Astrocyte (in vitro differentiated cells and primary cell): ENCODE measurements at regions not wholly inside any gene's neighbourhood (a gene's known extent, or its start where the extent isn't known, plus 50 kb on each side); places are given as distances from the start of the nearest gene placed in this dataset.

Experiments used
- EZH2 ChIP-seq: IDR thresholded peaks from 2 replicates; pipeline ENCODE4 v1.6.1; 2012; ENCODE audit warnings: mild to moderate bottlenecking, low read length, inconsistent platforms; ENCODE audit not compliant: insufficient read depth
- TF ChIP-seq, protein P1 (sequence below): IDR thresholded peaks from 2 replicates; pipeline ENCODE4 v1.5.1; 2011; ENCODE audit warnings: low read depth, mild to moderate bottlenecking, inconsistent platforms, low read length, moderate library complexity; ENCODE audit not compliant: insufficient read depth

DNA sequence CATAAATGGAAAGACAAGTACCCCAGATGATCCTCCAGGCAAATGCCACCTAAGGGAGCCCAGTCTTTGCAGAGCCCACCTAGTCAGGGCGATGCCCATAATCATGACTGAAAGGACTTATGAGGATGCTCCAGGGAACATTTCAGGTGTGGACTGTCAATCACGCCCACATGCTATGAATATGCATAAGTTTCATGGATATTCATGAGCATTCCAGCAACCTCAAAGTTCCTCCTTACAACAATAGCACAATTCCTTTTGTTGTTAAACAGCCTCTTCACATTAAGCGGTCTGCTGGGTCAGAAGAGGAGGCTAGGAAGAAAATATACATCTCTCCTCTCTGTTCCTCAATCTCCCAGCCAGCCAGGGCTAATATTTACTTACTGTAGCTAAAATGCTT, 161.6 kb downstream of the C5orf15 start:
- TF ChIP-seq EZH2 = no peak
- TF ChIP-seq, protein P1, sequence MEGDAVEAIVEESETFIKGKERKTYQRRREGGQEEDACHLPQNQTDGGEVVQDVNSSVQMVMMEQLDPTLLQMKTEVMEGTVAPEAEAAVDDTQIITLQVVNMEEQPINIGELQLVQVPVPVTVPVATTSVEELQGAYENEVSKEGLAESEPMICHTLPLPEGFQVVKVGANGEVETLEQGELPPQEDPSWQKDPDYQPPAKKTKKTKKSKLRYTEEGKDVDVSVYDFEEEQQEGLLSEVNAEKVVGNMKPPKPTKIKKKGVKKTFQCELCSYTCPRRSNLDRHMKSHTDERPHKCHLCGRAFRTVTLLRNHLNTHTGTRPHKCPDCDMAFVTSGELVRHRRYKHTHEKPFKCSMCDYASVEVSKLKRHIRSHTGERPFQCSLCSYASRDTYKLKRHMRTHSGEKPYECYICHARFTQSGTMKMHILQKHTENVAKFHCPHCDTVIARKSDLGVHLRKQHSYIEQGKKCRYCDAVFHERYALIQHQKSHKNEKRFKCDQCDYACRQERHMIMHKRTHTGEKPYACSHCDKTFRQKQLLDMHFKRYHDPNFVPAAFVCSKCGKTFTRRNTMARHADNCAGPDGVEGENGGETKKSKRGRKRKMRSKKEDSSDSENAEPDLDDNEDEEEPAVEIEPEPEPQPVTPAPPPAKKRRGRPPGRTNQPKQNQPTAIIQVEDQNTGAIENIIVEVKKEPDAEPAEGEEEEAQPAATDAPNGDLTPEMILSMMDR = no peak
